ENCODE measurements at regions not wholly inside any gene's neighbourhood (a gene's known extent, or its start where the extent isn't known, plus 50 kb on each side); places are given as distances from the start of the nearest gene placed in this dataset.

DNA sequence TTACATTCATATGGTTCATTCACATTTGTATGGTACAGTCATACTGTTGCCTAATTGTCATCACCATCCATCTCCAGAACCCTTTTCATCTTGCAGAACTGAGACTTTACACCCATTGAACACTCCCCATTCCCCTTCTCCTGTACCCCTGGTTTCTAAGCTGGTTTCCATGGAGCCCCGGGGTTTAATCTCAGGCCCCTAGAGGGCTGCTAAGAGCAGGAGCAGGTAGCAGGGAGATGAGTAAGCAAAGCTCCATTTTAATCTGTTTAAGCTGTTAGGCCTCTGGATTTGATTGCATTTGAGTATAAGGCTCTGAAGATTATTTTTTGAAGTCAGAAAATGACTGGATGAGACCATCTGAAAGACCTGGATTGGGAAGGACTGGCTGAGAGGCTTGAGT lies 68.5 kb upstream of the RPL38 start:
- H3K27ac Mint-ChIP-seq = no peak overlapping the region
- H3K27me3 Mint-ChIP-seq (ENCODE audit: low read depth) = peaks cover 40% of the 10 kb centered on the region
- H3K4me1 Mint-ChIP-seq = no peaks in the 10 kb centered on the region
- TF ChIP-seq, protein P1, sequence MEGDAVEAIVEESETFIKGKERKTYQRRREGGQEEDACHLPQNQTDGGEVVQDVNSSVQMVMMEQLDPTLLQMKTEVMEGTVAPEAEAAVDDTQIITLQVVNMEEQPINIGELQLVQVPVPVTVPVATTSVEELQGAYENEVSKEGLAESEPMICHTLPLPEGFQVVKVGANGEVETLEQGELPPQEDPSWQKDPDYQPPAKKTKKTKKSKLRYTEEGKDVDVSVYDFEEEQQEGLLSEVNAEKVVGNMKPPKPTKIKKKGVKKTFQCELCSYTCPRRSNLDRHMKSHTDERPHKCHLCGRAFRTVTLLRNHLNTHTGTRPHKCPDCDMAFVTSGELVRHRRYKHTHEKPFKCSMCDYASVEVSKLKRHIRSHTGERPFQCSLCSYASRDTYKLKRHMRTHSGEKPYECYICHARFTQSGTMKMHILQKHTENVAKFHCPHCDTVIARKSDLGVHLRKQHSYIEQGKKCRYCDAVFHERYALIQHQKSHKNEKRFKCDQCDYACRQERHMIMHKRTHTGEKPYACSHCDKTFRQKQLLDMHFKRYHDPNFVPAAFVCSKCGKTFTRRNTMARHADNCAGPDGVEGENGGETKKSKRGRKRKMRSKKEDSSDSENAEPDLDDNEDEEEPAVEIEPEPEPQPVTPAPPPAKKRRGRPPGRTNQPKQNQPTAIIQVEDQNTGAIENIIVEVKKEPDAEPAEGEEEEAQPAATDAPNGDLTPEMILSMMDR (IDR thresholded peaks at IDR 0.05; ENCODE audit: unreplicated experiment) = no peak
- H3K36me3 Mint-ChIP-seq = no peaks in the 10 kb centered on the region
- H3K4me3 Mint-ChIP-seq = no peak overlapping the region
- no peak for DNase-seq (ENCODE audit: low spot score in 2 of 2, unreplicated experiment in 2 of 2)
- H3K9me3 Mint-ChIP-seq = peaks cover 12% of the 10 kb centered on the region

DNA sequence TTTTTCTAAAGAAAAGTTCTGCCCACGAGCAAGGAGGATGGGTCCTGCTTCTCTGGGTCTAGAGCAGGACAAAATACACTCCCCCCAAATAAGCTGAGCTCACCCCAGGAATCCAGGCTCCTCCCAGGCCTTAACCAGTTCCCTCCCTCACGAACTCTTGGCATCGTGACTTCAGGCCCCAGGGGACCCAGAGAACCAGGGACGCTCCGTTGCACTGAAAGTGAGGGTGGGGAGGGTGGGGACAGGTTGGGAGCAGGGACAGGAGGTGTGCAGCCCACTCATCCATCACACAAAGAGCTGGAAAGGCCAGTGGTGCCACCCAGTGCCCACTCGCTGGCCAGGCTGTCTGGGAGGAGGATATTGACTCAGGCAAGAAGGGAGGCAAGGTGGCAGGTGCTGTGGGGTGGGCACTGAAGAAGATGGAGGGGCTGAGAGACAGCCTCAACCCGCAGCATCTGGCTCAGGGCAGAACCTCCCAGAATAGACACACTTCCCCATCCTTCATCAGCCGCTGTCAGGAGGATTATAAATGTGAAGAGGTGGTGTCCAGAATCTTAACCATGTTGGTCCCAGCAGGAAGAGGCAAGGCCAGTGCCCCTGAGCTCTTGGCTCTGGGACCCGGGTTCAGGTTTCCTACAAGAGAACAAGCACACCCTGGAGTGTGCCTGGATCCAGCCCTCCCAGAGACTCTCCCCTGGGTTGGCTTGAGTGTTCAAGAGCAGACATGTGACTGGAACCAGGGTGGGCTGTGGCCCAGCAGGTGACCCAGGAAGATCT lies 67.9 kb upstream of the RPL38 start:
- no peak for DNase-seq (ENCODE audit: low spot score in 2 of 2, unreplicated experiment in 2 of 2)
- Mint-ChIP-seq H3K4me3 (no peak overlapping the region), H3K27me3 (ENCODE audit: low read depth) (peaks cover 40% of the 10 kb centered on the region), H3K4me1 (no peaks in the 10 kb centered on the region), H3K27ac (no peak overlapping the region), H3K36me3 (no peaks in the 10 kb centered on the region), H3K9me3 (peaks cover 18% of the 10 kb centered on the region)
- TF ChIP-seq, protein P1 (IDR thresholded peaks at IDR 0.05; ENCODE audit: unreplicated experiment) = no peak

DNA sequence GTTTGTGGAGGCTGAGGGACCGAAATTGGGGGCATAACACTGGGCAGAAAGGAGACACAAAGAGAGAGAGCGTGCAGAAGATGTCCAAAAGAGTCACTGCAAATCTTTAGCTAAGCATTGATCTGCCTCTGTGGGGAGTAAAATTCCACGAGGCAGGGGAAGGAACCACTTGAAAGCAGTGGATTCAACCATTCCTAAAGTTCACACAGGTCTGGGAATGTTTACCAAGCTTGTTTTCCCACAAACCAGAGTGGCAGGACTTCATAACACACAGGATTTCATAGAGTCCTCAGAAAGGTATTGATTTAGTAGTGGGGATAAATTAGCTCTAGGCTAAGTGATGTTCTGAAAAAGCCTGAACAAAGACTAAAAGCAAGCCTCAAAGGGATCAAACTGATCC lies 66.1 kb upstream of the RPL38 start:
- Mint-ChIP-seq H3K36me3 (no peaks in the 10 kb centered on the region), H3K27me3 (ENCODE audit: low read depth) (peaks cover 23% of the 10 kb centered on the region), H3K9me3 (peaks cover 30% of the 10 kb centered on the region), H3K4me3 (no peak overlapping the region), H3K4me1 (no peaks in the 10 kb centered on the region), H3K27ac (no peak overlapping the region)
- TF ChIP-seq, protein P1 (IDR thresholded peaks at IDR 0.05; ENCODE audit: unreplicated experiment) = no peak
- DNase-seq (ENCODE audit: low spot score in 2 of 2, unreplicated experiment in 2 of 2) = no peak

DNA sequence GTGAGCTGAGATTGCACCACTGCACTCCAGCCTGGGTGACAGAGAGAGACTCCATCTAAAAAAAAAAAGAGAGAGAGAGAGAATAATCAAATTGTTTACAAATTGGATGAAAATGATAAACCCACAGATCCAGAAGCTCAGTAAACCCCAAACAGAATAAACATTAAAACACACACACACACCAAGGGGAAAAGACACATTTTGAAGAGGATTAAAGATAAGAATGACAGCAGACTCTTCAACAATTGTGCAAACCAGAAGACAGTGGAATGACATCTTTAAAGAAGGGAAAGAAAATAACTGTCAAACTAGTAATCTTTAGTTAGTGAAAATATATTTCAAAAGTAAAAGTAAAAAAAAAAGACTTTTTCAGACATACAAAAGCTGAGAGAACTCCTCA lies 64.4 kb upstream of the RPL38 start:
- Mint-ChIP-seq H3K27me3 (ENCODE audit: low read depth) (peaks cover 19% of the 10 kb centered on the region), H3K4me3 (no peak overlapping the region), H3K9me3 (peaks cover 47% of the 10 kb centered on the region), H3K36me3 (no peaks in the 10 kb centered on the region), H3K27ac (no peak overlapping the region), H3K4me1 (no peaks in the 10 kb centered on the region)
- TF ChIP-seq, protein P1 (IDR thresholded peaks at IDR 0.05; ENCODE audit: unreplicated experiment) = no peak
- no peak for DNase-seq (ENCODE audit: low spot score in 2 of 2, unreplicated experiment in 2 of 2)

DNA sequence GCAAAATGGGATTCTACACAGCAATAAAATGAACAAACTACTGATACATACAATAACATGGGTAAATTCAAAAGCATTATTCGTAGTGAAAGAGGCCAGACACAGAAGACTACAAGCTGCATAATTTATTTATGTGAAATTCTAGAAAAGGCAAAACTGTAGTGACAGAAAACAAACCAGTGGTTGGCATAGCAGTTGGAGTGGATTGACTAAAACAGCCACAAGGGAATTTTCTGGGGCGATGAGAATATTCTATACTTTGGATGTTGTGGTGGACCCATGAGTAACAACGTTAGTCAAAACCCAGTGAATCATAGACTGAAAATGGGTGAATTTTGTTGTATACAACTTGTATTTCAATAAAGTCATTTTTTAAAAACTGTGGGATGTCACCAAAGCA lies 63.2 kb upstream of the RPL38 start:
- peaks cover 47% of the 10 kb centered on the region for H3K9me3 Mint-ChIP-seq
- H3K27ac Mint-ChIP-seq = no peak overlapping the region
- H3K4me1 Mint-ChIP-seq = no peaks in the 10 kb centered on the region
- no peak for DNase-seq (ENCODE audit: low spot score in 2 of 2, unreplicated experiment in 2 of 2)
- peaks cover 19% of the 10 kb centered on the region for H3K27me3 Mint-ChIP-seq (ENCODE audit: low read depth)
- H3K36me3 Mint-ChIP-seq = no peaks in the 10 kb centered on the region
- TF ChIP-seq, protein P1 (IDR thresholded peaks at IDR 0.05; ENCODE audit: unreplicated experiment) = no peak
- no peak overlapping the region for H3K4me3 Mint-ChIP-seq
